Hypothalamus (tissue), 51 donors: ENCODE measurements at regions not wholly inside any gene's neighbourhood (a gene's known extent, or its start where the extent isn't known, plus 50 kb on each side); places are given as distances from the start of the nearest gene placed in this dataset.
A peak's percentile ranks its signal among the peaks of the same experiment; 100 is the strongest.
"Not testable (repeated sequence)": the region's sequence is repeated elsewhere in the genome, so short reads cannot be mapped to it uniquely, and the experiment has no call there.

Source experiments
- DNase-seq, 51 donors: peaks; one replicate each; lab custom pipeline; 2025; lab: John Stamatoyannopoulos, UW

DNA sequence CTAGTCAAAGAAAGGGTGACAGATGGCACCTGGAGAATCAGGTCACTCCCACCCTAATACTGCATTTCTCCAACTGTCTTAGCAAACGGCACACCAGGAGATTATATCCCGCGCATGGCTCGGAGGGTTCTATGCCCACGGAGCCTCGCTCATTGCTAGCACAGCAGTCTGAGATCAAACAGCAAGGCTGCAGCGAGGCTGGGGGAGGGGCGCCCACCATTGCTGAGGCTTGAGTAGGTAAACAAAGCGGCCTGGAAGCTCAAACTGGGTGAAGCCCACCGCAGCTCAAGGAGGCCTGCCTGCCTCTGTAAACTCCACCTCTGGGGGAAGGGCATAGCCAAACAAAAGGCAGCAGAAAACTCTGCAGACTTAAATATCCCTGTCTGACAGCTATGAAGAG, 268.1 kb upstream of the GRM3 start:
- DNase-seq, result not testable (repeated sequence)

DNA sequence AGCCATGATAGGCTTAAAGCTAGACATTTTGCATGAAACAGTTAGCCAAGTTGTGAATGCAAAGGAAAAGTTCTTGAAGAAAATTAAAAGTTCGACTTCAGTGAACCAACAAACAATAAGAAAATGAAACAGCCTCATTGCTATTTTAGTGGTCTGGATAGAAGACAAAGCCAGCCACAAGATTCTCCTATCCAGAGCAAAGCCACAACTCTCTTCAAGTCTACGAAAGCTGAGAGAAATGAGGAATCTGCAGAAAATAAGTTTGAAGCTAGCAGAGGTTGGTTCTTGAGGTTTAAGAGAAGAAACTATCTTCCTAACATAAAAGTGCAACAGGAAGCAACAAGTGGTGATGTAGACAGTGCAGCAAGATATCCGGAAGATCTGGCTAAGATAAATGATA, 271.4 kb upstream of the GRM3 start:
- DNase-seq, result no peak

DNA sequence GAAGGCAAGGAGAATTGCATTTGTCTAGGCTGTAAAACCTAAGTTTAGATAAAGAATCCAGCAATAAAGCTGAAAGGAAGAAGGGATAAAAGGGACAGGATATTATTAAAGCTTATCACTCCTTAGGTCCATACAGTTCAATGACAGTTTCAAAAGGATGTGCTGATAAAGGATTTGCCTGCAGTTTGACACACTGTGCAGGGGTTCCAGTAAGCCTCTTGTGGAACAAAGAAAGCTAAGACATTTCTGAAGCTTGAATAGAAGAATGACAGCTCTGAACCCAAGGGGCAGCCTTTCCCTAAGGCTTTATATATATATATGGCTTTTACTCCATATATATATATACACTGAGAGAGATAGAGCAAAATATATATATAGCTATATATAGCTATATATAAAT, 276.8 kb upstream of the GRM3 start:
- no peak for DNase-seq

DNA sequence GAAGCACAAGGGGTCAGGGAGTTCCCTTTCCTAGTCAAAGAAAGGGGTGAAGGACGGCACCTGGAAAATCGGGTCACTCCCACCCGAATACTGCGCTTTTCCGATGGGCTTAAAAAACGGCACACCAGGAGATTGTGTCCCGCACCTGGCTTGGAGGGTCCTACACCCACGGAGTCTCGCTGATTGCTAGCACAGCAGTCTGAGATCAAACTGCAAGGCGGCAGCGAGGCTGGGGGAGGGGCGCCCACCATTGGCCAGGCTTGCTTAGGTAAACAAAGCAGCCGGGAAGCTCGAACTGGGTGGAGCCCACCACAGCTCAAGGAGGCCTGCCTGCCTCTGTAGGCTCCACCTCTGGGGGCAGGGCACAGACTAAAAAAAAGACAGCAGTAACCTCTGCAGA, 303.3 kb upstream of the GRM3 start:
- DNase-seq, result not testable (repeated sequence)

DNA sequence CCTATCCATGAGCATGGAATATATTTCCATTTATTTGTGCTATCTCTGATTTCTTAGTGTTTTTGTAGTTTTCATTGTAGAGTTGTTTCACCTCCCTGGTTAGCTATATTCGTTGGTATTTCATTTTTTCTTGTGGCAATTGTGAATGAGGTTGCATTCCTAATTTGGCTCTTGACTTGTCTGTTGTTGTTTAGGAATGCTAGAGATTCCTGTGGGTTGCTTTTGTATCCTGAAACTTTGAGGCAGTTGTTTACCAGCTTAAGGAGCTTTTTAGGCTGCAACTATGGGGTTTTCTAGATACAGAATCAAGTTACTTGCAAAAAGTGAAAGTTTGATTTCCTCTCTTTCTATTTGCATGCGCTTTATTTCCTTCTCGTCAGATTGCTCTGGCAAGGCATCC, 304.7 kb upstream of the GRM3 start:
- no peak for DNase-seq

DNA sequence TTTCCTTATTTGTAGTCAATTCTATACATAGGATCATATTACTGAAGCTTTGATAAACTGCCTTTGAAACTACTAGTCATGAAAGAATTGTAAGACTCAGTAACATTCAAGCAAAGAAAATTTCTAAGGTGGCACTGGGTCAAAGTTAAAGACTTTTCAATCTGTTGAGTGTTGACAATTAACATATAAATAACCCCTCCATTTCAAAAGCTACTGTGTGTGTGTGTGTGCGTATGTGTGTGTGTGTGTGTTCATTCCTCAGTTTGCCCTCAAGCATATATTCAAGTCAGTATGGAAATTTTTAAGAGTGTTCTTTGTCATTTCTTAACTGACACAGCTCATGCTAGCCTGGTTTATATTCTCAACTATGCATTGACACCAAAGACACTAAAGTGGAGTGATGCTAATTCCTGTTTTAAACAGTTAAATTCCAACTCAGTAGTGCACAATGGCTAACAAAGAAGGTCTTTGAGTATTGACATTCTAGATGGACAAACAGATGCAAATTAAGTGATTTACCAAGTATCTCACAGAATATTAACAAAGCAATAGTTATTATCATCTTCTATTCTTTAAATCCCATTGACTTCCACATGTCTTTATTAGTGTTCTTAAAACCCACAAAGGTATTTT, 314.8 kb upstream of the GRM3 start:
- no peak for DNase-seq

DNA sequence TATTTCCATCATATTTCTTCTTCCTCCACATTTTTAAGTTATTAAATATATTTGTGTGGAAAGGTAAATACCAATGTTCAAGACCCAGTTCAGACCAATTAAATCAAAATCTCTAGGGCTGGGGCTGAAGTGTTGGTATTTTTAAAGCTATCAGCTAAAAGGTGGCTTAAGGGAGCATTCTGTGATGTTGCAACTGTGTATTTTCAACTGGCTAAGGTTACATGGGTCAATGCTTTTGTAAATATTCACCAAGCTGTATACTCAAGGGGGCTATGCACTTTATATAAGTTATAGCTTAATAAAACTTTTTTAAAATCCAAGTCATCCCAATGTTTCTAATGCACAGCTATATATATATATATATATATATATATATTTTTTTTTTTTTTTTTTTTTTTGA, 316.9 kb upstream of the GRM3 start:
- no peak for DNase-seq

DNA sequence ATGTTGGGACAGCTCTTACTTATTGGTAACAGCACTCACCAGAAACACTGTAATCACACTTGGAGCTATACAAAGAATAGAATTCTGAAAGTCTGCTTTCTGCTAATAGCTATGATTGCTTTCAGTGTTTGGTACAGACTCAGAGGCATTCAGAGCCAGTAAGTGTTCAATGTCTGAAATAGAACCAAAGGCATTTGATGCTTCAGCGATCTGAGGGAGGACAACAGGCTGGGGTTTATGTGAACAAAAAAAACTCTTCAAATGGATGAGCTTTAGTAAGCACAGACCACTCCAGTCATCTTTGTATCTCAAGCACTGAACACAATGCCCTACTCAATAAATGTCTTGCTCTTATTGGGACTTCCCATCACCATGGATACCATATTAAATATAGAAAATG, 322.8 kb upstream of the GRM3 start:
- peak in 2 of 51 donors; percentile 0 to 38 for DNase-seq

DNA sequence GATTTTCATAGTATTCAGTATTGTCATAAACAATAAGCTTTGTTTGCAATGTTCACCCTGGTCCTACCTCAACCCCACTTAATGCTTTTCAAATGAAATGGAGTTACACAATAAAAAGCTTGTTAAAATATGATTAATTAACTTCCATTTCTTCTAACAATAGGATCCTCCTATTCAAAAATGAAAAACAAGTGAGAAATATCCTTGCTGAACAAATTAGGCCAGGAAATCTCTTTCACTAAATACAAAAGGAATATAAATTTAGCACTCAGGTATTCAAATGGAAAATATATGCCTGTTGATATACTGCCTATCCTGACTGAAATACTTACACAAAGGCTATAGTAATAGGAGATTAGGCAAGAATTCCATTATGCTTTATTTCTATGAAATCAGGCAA, 323.4 kb upstream of the GRM3 start:
- no peak for DNase-seq

DNA sequence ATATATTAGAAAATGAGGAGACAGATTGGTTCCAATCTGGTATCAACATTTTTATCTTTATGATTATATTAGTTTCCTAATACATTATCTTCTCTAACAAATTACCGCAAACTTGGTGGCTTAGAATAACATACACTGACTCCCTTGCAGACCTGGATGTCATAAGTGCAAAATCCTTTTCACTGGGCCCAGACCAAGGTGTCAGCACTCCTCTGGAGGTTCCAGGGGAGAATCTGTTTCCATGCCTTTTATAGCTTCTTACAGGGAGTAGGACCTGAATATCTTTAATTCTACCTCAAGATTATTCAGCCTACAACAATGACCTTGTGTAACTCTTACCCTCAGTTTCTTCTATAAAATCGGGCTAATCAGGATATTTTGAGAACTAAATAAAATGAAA, 329.9 kb upstream of the GRM3 start:
- no peak for DNase-seq

DNA sequence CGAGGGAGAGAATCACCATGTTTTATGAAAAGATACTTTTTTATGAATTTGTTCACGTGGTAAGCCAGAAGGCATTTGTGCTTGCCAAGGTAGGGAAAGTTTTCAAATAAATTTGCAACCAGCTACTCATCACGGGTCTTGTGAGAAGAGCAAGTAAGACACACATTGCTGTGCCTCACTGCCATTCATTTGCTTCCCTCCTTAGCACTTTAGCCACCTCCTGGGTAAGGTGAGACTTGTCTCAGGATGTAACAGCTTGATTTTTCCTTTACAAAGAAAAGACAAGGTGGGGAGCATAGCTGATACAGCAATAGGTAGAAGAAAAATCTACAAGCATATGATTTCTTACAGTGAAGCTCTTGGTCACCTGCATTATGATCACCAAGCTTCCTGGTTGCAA, 342.4 kb upstream of the GRM3 start:
- no peak for DNase-seq

DNA sequence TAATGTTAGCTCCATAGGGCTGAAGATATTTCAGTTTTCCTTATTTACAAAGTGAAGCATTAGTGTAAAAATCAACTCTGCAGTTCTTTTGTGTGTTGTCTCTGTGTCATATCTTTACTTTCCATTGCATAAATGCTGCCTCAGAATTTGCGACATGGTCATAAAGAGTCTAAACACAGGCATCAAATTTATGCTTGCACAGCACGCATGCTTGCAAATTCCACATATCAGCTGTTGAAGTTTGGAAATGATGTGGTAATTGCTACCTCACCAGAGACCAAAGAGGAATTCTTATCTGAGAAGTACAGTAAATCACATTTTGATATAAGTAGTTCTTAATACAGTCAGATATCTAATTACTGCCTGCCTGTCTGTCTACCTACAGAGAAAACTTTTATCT, 348.2 kb upstream of the GRM3 start:
- DNase-seq, result no peak

DNA sequence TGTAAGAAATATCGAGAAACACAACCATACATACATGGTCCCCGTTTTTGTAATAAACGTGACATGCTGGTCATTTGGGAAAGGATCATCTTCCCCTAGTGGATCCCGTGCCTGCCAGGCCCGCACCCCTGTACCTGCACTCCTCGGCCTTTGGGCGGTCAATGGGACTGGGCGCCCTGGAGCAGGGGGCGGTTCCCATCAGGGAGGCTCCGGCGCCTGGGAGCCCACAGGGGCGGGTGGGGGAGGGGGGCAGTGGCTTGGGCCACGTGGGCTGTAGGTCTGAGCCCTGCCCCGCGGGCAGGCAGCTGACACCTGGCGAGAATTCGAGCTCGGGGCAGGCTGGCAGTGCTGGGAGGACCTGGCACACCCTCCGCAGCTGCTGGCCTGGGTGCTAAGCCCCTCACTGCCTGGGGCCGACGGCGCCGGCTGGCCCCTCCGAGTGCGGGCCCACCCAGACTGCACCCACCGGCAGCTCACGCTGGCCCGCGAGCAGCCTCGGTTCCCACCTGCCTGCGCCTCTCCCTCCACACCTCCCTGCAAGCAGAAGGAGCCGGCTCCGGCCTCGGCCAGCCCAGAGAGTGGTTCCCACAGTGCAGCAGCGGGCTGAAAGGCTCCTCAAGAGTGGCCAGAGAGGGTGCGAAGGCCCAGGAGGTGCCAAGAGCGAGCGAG, 361.6 kb upstream of the GRM3 start:
- DNase-seq, result peak in 1 of 51 donors; percentile 0

DNA sequence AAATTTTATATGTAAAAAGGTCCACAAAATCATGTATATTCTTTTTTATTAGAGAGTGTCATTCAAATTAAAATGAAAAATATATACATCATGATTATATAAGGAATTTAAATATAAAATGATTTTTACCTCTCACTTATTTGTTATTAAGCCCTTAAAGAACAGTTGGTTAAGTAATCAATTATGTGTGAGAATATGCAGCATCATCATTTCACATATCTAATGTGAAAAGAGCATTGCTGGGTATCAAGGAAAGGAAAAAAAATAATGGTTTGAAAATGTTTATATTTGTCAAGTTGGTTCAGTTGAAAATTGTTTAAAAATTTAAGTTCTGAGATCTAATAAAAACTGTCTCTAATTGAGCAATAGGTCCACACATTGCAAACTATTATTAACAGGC, 363.6 kb upstream of the GRM3 start:
- no peak for DNase-seq

DNA sequence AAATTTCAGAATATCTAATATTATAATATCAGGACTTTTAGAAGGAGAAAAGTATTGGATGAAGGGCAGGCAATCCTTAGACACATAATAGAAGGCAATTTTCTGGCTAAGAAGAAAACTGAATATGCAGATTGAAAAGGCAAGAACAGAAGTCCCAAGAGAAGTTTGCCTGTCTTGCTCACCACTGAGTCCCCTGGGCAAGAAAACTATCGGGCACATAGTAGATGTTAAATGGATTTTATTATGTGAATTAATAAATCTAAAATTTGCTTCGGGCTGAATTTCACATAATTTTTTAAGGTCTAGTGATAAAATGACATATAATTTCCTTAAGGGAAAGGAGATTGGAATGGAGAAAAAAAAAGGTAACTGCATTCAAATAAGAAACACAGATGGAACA, 380.9 kb upstream of the GRM3 start:
- DNase-seq, result no peak

DNA sequence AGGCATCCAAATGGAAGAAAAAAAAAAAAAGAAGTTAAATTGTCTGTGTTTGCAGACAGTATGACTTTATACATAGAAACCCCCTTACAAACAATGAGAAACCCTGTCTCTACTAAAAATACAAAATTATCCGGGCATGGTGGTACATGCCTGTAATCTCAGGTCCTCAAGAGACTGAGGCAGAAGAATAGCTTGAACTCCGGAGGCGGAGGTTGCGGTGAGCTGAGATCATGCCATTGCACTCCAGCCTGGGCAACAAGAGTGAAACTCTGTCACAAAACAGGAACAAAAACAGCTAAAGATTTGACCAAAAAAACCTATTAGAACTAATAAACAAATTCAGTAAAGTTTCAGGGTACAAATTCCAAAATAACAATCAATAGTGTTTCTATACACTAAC, 385.8 kb upstream of the GRM3 start:
- DNase-seq, result no peak

DNA sequence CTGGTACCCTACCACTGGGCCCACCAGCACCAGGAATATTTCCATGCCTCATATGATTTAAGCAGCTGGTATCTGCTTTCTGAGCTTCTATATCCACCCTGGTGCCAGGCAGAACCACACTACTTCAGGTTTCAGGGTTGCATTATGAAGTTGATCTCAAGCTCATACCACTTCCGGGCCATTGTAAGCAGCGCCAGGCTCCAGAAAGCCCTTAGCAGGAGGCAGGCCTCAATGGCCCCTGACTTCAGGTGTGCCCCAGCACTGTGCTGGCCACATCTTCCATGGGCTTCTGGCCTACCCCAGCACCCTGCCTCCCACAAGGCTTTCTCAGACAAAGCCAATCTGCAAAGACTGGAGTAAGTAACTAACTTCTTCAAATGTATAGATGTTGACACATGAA, 391.3 kb upstream of the GRM3 start:
- DNase-seq, result no peak

DNA sequence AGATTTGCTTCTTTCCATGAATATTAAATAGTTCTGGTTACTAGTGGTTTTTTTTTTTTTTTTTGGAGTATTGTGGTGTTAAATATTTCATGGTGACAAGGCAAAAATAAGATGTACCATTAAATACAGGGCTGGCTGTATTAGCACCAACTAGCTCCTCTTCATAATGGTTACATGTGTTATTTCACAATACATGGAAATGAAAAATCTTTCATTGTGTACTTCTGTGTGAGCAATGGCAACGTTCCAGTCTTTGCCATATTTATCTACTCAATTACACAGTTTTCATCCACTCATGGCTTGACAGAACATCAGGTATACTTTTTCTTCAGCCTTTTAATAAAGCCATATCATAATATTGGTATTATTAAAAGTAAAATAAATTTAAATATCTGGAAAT, 394.7 kb upstream of the GRM3 start:
- DNase-seq, result no peak

DNA sequence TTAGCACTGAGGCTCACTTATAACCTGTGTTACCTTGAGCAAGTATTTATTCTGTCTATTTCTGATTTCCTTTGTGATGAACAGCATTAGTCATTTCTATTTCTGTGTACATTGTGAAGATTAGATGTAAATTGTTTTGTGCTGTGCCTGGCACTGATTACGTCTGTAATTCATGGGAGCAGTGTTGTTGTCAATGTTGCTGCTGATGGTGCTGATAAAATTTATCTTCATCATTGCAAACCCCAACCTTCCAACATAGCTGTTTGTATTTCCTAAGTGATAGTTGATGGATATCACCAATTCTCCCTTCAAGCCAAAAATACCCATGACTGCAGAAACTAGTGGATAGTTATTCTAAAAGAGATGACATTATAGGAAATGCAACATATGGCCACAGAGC, 400.5 kb upstream of the GRM3 start:
- no peak for DNase-seq

DNA sequence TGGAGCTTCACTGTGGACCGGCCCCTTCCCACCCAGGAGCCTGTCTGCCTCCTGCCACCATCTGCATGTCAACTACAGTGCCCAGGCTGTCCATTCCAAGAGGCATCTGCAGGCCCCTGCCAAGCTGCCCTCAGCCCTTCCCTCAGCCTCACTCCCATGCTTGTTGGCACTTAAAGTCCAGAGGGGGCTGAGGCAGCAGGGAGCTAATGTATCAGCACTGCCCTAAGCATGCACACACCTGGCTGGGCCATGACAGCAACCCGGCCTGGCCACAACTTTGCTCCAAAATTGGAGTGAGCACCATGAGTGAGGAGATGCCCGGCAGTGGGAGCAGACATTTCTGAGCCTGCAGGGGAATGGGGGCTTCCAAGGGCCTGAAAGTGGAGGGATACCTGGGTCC, 417.5 kb upstream of the GRM3 start:
- DNase-seq, result no peak

DNA sequence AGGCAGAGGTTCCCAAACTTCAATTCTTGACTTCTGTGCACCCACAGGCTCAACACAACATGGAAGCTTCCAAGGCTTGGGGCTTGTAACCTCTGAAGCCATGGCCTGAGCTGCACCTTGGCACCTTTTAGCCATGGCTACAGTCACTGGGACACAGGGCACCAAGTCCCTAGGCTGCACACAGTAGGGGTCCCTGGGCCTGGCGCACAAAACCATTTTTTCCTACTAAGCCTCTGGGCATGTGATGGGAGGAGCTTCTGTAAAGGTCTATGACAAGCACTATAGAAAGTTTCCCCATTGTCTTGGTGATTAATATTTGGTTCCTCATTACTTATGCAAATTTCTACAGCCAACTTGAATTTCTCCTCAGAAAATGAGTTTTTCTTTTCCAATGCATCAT, 420.9 kb upstream of the GRM3 start:
- no peak for DNase-seq

DNA sequence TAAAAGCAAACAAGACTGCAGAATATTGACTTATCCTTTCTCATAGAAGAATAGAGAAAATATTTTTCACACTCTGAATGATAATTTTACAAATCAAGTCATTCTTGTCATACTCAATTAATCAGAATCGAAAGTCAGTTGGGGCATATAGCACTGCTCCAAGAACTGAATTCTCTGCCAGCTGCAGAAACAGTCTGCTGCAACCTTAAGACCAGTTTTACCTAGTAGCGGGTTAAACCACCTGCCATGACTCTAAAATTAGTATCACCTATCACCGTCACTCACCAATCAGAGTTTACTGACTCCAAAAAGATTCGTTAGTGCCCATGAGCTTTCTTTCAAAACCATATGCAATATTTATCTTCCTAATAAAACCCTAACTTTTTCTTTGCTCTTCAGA, 429.0 kb upstream of the GRM3 start:
- DNase-seq, result no peak

DNA sequence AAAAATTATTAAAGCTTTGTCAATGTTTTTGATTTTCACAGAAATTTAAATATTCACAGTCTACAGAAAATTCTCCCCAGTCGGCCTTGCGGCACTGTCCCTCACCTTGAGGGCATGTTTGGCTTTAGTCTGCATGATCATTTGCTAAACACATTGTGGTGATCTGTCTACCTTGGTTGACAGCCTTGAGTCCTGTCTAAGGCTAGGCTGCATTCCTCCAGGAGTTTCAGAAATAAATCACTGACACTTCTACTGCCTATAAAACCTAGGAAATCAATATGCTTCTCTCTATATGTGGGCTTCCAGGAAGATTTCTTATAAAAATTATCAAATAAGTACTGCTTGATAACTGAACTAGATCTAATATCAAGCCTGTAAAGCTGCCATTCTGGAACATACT, 430.7 kb upstream of the GRM3 start:
- DNase-seq, result no peak
